Thyroid gland (tissue), 4 donors: ENCODE measurements at regions not wholly inside any gene's neighbourhood (a gene's known extent, or its start where the extent isn't known, plus 50 kb on each side); places are given as distances from the start of the nearest gene placed in this dataset.

Experiments
- CTCF ChIP-seq, 6 experiments: fragments of 200-600 bp in 3 of 6; fragments of 450-650 bp in 3 of 6; sonication (generic) in 3 of 6; IDR thresholded peaks; one replicate each; pipeline ENCODE4 v1.5.1; 2016 to 2019; ENCODE audit warnings: antibody characterized with exemption in 6 of 6, mild to moderate bottlenecking in 2 of 6, inconsistent platforms in 1 of 6, moderate library complexity in 1 of 6
- POLR2A ChIP-seq, 2 donors: fragments of 450-650 bp; IDR thresholded peaks; one replicate each; pipeline ENCODE4 v1.6.1; 2017; ENCODE audit warnings: antibody characterized with exemption in 2 of 2, mild to moderate bottlenecking in 2 of 2, moderate library complexity in 1 of 2

DNA sequence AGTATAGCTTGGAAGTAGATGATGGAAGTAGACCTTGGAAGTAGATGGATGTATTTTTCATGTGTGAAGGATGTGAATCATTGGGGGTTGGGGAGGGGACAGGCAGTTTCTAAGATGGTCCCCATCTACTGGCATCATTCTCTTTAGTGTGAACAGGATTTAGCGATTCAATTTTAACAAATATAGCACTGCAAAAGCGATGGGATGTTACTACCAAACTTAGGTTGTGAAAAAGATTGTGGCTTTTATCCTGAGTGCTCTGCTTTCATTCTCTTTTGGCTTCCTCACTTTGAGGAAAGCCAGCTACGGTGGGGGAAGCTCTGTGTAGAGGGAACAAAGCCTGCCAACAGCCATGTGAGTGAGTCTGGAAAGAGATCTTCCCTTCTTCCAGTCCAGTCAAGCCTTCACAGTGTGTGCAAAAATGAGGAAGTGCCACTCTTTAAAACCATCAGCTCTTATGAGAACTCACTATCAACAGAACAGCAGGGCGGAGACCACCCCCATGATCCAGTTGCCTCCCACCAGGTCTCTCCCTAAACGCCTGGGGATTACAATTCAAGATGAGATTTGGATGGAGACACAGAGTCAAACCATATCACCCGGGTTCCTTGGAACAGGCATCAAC, 441.4 kb downstream of the SH3GL2 start:
- no peak for TF ChIP-seq CTCF (IDR thresholded peaks at IDR 0.05)
- TF ChIP-seq POLR2A (IDR thresholded peaks at IDR 0.05), result no peak
